ENCODE measurements at regions not wholly inside any gene's neighbourhood (a gene's known extent, or its start where the extent isn't known, plus 50 kb on each side); places are given as distances from the start of the nearest gene placed in this dataset.

DNA sequence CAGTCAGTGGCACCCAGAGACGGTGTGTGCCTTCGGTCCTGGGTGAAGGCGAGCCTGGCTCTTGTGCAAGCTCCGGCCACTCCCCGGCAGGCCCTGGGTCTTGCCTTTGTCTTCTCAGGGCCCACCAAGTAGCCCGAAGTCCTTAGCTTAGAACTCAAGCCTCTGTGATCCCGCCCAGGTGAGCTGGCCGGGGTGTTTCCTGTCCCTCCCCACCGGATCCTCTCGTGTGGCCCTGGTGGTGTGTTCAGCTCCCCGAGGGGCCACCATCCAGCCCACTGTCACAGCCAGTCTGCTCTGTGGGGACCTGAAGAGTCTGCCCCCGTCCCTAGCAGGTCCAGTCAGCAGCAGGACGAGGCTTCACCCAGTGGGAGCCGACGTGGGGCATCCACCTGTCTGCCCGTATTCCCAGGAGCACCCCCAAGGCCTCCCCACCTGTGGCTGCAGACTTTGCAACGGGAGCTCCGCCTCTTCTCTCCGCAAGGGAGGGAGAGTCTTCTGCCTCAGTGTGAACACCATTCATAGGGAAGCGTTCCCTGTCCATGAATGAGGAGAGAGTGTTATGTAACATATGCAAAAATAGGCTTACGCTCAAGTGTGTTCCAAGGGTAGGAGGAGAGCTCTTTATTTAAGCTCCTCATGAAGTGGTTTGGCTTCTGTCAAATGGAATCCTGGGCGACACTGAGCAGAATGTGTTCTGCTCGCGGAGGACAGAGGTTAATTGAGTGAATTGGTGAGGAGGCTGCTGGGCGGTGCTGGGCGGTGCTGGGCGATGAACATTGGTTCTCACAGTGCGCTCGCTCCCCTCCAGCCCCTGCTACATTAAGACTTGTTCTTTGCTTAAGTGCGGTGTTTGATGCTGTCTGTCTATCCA, 108.9 kb downstream of the CRYAA start:
- TF ChIP-seq, protein P1, sequence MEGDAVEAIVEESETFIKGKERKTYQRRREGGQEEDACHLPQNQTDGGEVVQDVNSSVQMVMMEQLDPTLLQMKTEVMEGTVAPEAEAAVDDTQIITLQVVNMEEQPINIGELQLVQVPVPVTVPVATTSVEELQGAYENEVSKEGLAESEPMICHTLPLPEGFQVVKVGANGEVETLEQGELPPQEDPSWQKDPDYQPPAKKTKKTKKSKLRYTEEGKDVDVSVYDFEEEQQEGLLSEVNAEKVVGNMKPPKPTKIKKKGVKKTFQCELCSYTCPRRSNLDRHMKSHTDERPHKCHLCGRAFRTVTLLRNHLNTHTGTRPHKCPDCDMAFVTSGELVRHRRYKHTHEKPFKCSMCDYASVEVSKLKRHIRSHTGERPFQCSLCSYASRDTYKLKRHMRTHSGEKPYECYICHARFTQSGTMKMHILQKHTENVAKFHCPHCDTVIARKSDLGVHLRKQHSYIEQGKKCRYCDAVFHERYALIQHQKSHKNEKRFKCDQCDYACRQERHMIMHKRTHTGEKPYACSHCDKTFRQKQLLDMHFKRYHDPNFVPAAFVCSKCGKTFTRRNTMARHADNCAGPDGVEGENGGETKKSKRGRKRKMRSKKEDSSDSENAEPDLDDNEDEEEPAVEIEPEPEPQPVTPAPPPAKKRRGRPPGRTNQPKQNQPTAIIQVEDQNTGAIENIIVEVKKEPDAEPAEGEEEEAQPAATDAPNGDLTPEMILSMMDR (IDR thresholded peaks at IDR 0.05; ENCODE audit: extremely low read depth in 1 of 2, insufficient read depth in 1 of 2, low read depth in 1 of 2, low read length in 2 of 2), result no peak
- no peak for TF ChIP-seq POLR2A (IDR thresholded peaks at IDR 0.05; ENCODE audit: low read depth, low read length)
